ENCODE measurements at regions not wholly inside any gene's neighbourhood (a gene's known extent, or its start where the extent isn't known, plus 50 kb on each side); places are given as distances from the start of the nearest gene placed in this dataset.

DNA sequence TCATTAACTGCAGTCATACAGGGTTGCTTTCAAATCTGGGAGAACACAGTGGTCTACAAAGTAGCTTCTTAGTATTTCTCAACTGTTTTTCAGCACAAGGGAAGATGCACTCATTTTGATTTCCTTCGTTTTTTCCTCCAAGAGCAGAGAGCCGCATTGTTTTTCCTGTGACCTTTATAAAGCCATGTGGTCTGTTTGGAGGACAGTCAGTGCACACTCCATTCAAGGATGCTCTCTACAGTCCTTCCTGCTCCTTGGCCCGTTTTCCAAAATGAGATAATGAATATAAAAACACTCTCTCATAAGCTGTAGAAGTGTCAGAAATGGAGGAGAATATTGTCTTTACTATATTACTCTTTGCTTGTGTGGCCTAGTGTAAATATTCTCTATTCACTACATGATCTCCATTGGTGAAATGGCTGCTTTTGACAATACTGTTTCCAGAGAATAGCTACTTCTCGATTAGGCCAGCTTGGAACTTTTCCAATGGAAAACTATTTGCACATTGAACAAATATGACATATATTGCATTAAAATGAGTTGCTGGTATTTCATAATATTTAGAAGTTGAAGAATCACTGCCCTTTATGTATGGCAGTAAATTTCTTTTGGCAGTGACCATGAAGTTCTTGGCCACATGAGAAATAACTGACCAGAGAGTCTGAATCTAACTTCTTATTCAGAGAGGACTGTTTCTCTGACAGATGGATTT lies 393.1 kb upstream of the RGS6 start:
- Histone ChIP-seq H3K4me2 (ENCODE audit: low read length) (no peak overlapping the region), H3F3A (ENCODE audit: low read length, unreplicated experiment) (no peaks in the 10 kb centered on the region), H3K4me1 (ENCODE audit: insufficient read depth, low read length) (no peaks in the 10 kb centered on the region), H3K36me3 (ENCODE audit: low read depth, low read length) (no peaks in the 10 kb centered on the region), H3K4me3 (ENCODE audit: low read length) (no peak overlapping the region), H4K20me1 (ENCODE audit: low read length) (0 out of 2 replicates have a peak, but pooled peaks cover 7% of the 10 kb centered on the region), H3K9me2 (replicated peaks; ENCODE audit: low read length) (no peaks in the 10 kb centered on the region), H3K79me2 (ENCODE audit: low read length) (peaks cover 25% of the 10 kb centered on the region; the same call in 1 of the 2 replicates), H3K9me3 (ENCODE audit: low read length) (no peaks in the 10 kb centered on the region), H2AFZ (ENCODE audit: low read length) (no peak overlapping the region), H3K27me3 (ENCODE audit: low read length) (no peaks in the 10 kb centered on the region), H3K27ac (ENCODE audit: low read length) (no peak overlapping the region), H3K9ac (ENCODE audit: low read length) (no peak overlapping the region)
- intact Hi-C loops (cut with micrococcal nuclease): loop anchor here (2.0 to 5.0 kb wide), 2 partner anchors 14 to 217 kb away; partner anchors contain the start of gene SIPA1L1
- DNase-seq (peak; percentile 19), ATAC-seq (no peak)
- no TSS peak for BruUV-seq (replicated peaks)
- CTCF ChIA-PET: no interaction called here
- POLR2A ChIA-PET (ENCODE audit: unreplicated experiment): interaction anchor here (0.6 kb wide), 2 partner anchors 11 to 16 kb away, joined by 3 read pairs; no protein-coding TSS in a partner anchor
- TF ChIP-seq, protein P1, sequence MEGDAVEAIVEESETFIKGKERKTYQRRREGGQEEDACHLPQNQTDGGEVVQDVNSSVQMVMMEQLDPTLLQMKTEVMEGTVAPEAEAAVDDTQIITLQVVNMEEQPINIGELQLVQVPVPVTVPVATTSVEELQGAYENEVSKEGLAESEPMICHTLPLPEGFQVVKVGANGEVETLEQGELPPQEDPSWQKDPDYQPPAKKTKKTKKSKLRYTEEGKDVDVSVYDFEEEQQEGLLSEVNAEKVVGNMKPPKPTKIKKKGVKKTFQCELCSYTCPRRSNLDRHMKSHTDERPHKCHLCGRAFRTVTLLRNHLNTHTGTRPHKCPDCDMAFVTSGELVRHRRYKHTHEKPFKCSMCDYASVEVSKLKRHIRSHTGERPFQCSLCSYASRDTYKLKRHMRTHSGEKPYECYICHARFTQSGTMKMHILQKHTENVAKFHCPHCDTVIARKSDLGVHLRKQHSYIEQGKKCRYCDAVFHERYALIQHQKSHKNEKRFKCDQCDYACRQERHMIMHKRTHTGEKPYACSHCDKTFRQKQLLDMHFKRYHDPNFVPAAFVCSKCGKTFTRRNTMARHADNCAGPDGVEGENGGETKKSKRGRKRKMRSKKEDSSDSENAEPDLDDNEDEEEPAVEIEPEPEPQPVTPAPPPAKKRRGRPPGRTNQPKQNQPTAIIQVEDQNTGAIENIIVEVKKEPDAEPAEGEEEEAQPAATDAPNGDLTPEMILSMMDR (conservative IDR thresholded peaks at IDR 0.05; ENCODE audit: low read depth, low read length): no peak
- TF ChIP-seq EZH2phosphoT487 (IDR thresholded peaks at IDR 0.05; ENCODE audit: borderline replicate concordance, low read length) (no peak), EZH2 (IDR thresholded peaks at IDR 0.05; ENCODE audit: low read length, unreplicated experiment) (no peak)

DNA sequence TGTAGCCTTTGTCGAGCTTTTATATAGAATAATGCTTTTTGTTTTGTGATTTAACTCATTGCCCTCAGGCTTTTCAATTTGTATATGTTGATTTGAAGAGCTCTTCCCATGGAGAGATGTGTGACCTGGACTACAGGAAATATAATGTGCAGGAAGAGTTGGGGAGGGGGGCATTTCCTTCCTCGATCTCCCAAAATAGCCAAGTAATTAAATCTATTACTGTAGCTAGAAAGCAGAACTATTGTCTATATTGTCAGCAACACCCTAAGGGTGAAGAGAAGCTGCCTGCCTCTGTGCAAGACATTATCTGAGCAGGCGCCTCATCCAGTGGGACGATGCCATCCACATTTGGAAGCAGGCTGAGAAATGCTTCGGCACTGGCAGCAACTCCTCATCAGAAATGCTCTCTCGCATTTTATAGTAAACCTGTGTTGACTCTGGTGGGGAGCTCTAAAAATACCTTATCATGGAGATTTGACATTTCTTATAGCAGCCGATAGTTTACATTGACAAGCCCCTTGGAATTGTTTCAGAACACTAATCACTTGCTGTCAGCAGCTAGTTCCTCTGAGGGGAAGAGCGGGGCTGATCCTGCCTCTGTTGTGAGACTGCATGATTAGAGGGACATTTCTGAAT lies 392.5 kb upstream of the RGS6 start:
- Histone ChIP-seq H3K4me2 (ENCODE audit: low read length) (no peak overlapping the region), H4K20me1 (ENCODE audit: low read length) (0 out of 2 replicates have a peak, but pooled peaks cover 7% of the 10 kb centered on the region), H3K79me2 (ENCODE audit: low read length) (peaks cover 25% of the 10 kb centered on the region; the same call in 1 of the 2 replicates), H3K4me3 (ENCODE audit: low read length) (no peak overlapping the region), H3K36me3 (ENCODE audit: low read depth, low read length) (no peaks in the 10 kb centered on the region), H3F3A (ENCODE audit: low read length, unreplicated experiment) (no peaks in the 10 kb centered on the region), H2AFZ (ENCODE audit: low read length) (no peak overlapping the region), H3K9ac (ENCODE audit: low read length) (no peak overlapping the region), H3K4me1 (ENCODE audit: insufficient read depth, low read length) (no peaks in the 10 kb centered on the region), H3K27ac (ENCODE audit: low read length) (no peak overlapping the region), H3K9me3 (ENCODE audit: low read length) (no peaks in the 10 kb centered on the region), H3K27me3 (ENCODE audit: low read length) (no peaks in the 10 kb centered on the region), H3K9me2 (replicated peaks; ENCODE audit: low read length) (no peaks in the 10 kb centered on the region)
- DNase-seq (no peak), ATAC-seq (no peak)
- no peak for TF ChIP-seq EZH2phosphoT487 (IDR thresholded peaks at IDR 0.05; ENCODE audit: borderline replicate concordance, low read length)
- TF ChIP-seq EZH2 (IDR thresholded peaks at IDR 0.05; ENCODE audit: low read length, unreplicated experiment): no peak
- TF ChIP-seq, protein P1 (conservative IDR thresholded peaks at IDR 0.05; ENCODE audit: low read depth, low read length): no peak
- intact Hi-C loops (cut with micrococcal nuclease): loop anchor here (2.0 to 5.0 kb wide), 2 partner anchors 13 to 217 kb away; partner anchors contain the start of gene SIPA1L1
- ChIA-PET CTCF (no interaction called here), POLR2A (ENCODE audit: unreplicated experiment) (interaction anchor here (0.6 kb wide), 2 partner anchors 11 to 16 kb away, joined by 3 read pairs; no protein-coding TSS in a partner anchor)
- no TSS peak for BruUV-seq (replicated peaks)
